ENCODE measurements at regions not wholly inside any gene's neighbourhood (a gene's known extent, or its start where the extent isn't known, plus 50 kb on each side); places are given as distances from the start of the nearest gene placed in this dataset.

- TF ChIP-seq GATA2 (IDR thresholded peaks at IDR 0.05; ENCODE audit: low read depth, low read length): no peak
- no peak for TF ChIP-seq GATA3 (IDR thresholded peaks at IDR 0.05; ENCODE audit: low read depth, low read length)
These were observed 178.5 kb downstream of the DAD1 start for GRCh38 chr14:22410497-22410896.
